A549 (cell line): ENCODE measurements at regions not wholly inside any gene's neighbourhood (a gene's known extent, or its start where the extent isn't known, plus 50 kb on each side); places are given as distances from the start of the nearest gene placed in this dataset.
A peak's percentile ranks its signal among the peaks of the same experiment; 100 is the strongest.

ENCODE experiments used
- ATAC-seq, 2 experiments: fragments of 200-7000 bp in 1 of 2; fragments of >200 bp in 1 of 2; cut with Nextera tagmentation in 1 of 2; cut with Tn5 transposase in 1 of 2; 3 replicates each; pipeline versions ENCODE4 v1.8.0 to v1.9.1; 2018 to 2020; ENCODE audit warnings: mild to moderate bottlenecking in 1 of 2, moderate library complexity in 1 of 2
- CTCF ChIA-PET: fragments of 300-600 bp; sonication (Branson Sonifier 250); formaldehyde crosslinking; extraction: SDS; loops from one replicate; lab custom pipeline; 2021; ENCODE audit warnings: antibody characterized with exemption, inconsistent platforms; lab: Yijun Ruan, JAX
- POLR2A ChIA-PET: fragments of 350-600 bp; formaldehyde crosslinking; extraction: SDS; loops from one replicate; lab custom pipeline; 2021; ENCODE audit warnings: antibody characterized with exemption, inconsistent platforms; lab: Yijun Ruan, JAX
- DNase-seq, 2 experiments: peaks; one replicate each; pipeline versions ENCODE4 v3.0.0 to v3.0.0-alpha.2; 2011 to 2016; ENCODE audit warnings: low read depth in 1 of 2, low spot score in 1 of 2
- FAIRE-seq: peaks from 2 replicates; lab custom pipeline; 2011; peaks lifted over from hg19 to GRCh38; lab: Jason Lieb, UNC
- H3K27ac ChIP-seq, 2 experiments: fragments of >200 bp; sonication (Bioruptor Twin); formaldehyde crosslinking; 3 replicates each; pipeline ENCODE4 v1.5.1; 2016 to 2017
- H3K4me1 ChIP-seq: fragments of >200 bp; sonication (Bioruptor Twin); formaldehyde crosslinking; 3 replicates; pipeline ENCODE4 v1.6.1; 2016
- H3K4me2 ChIP-seq: fragments of >200 bp; sonication (Bioruptor Twin); formaldehyde crosslinking; 3 replicates; pipeline ENCODE4 v1.6.1; 2016
- H3K4me3 ChIP-seq: fragments of >200 bp; sonication (Bioruptor Twin); formaldehyde crosslinking; 3 replicates; pipeline ENCODE4 v1.5.1; 2016
- H3K9me3 ChIP-seq: fragments of >200 bp; sonication (Bioruptor Twin); formaldehyde crosslinking; 3 replicates; pipeline ENCODE4 v1.6.1; 2016
- ATOH8 ChIP-seq: fragments of 250-450 bp; sonication (Bioruptor Pico); IDR thresholded peaks from 2 replicates; pipeline ENCODE4 v1.5.0; 2020; ENCODE audit warnings: low read depth, mild to moderate bottlenecking, moderate library complexity
- BHLHE40 ChIP-seq: IDR thresholded peaks from 2 replicates; pipeline ENCODE4 v1.6.1; 2012; ENCODE audit warnings: low read depth, low read length, inconsistent platforms
- CBX8 ChIP-seq: fragments of 200-600 bp; sonication (generic); IDR thresholded peaks from 2 replicates; pipeline ENCODE4 v1.6.1; 2016
- CTCF ChIP-seq: fragments of >200 bp; sonication (Bioruptor Twin); formaldehyde crosslinking; IDR thresholded peaks from 3 replicates; pipeline ENCODE4 v1.5.1; 2016
- ELK1 ChIP-seq: fragments of 150-350 bp; IDR thresholded peaks from 2 replicates; pipeline ENCODE4 v1.6.1; 2014; ENCODE audit warnings: low read depth, mild to moderate bottlenecking, low read length
- EP300 ChIP-seq, 2 experiments: fragments of >200 bp; sonication (Bioruptor Twin); formaldehyde crosslinking; IDR thresholded peaks; 2 replicates in 1 of 2; 3 replicates in 1 of 2; pipeline ENCODE4 v1.6.1; 2016 to 2017
- ESRRA ChIP-seq: fragments of 150-350 bp; IDR thresholded peaks from 2 replicates; pipeline ENCODE4 v1.6.1; 2014; ENCODE audit warnings: mild to moderate bottlenecking, low read length, borderline replicate concordance
- GATA3 ChIP-seq: IDR thresholded peaks from 2 replicates; pipeline ENCODE4 v1.6.1; 2012; ENCODE audit warnings: borderline replicate concordance
- HDAC2 ChIP-seq: fragments of 200-600 bp; sonication (generic); IDR thresholded peaks from 2 replicates; pipeline ENCODE4 v1.6.1; 2016
- HES2 ChIP-seq: fragments of >200 bp; sonication (Bioruptor Twin); formaldehyde crosslinking; IDR thresholded peaks from 2 replicates; pipeline ENCODE4 v1.6.1; 2016
- KDM5A ChIP-seq: fragments of 200-600 bp; sonication (generic); IDR thresholded peaks from 2 replicates; pipeline ENCODE4 v1.6.1; 2016; ENCODE audit warnings: antibody characterized with exemption, mild to moderate bottlenecking
- MYC ChIP-seq: IDR thresholded peaks from 2 replicates; pipeline ENCODE4 v1.6.1; 2012; ENCODE audit warnings: mild to moderate bottlenecking, inconsistent platforms, low read length, improper control_type of control experiment, borderline replicate concordance
- NPAS2 ChIP-seq: fragments of 250-450 bp; sonication (Bioruptor Pico); IDR thresholded peaks from 2 replicates; pipeline ENCODE4 v1.8.0; 2022; ENCODE audit warnings: mild to moderate bottlenecking, moderate library complexity, borderline replicate concordance
- PBX3 ChIP-seq: IDR thresholded peaks from 2 replicates; pipeline ENCODE4 v1.6.1; 2012
- PHF8 ChIP-seq: fragments of 200-600 bp; sonication (generic); IDR thresholded peaks from 2 replicates; pipeline ENCODE4 v1.6.1; 2016; ENCODE audit warnings: low read depth, mild to moderate bottlenecking, antibody characterized with exemption, moderate library complexity, borderline replicate concordance
- POLR2A ChIP-seq: IDR thresholded peaks from 2 replicates; pipeline ENCODE4 v1.6.1; 2012; ENCODE audit warnings: mild to moderate bottlenecking, low read length
- RARB ChIP-seq: fragments of 250-450 bp; sonication (Bioruptor Pico); IDR thresholded peaks from 2 replicates; pipeline ENCODE4 v1.8.0; 2021; ENCODE audit warnings: mild to moderate bottlenecking, moderate library complexity
- REST ChIP-seq: fragments of 200-600 bp; sonication (generic); IDR thresholded peaks from 2 replicates; pipeline ENCODE4 v1.6.1; 2016; ENCODE audit warnings: antibody characterized with exemption, mild to moderate bottlenecking, moderate library complexity
- RFX5 ChIP-seq: fragments of 450-650 bp; IDR thresholded peaks from 2 replicates; pipeline ENCODE4 v1.7.1; 2014; ENCODE audit warnings: antibody characterized with exemption, mild to moderate bottlenecking, moderate library complexity
- RNF2 ChIP-seq: fragments of 200-600 bp; sonication (generic); IDR thresholded peaks from 2 replicates; pipeline ENCODE4 v1.6.1; 2016; ENCODE audit warnings: low read depth, mild to moderate bottlenecking, antibody characterized with exemption, moderate library complexity, borderline replicate concordance
- USF2 ChIP-seq: fragments of 450-650 bp; IDR thresholded peaks from 2 replicates; pipeline ENCODE4 v1.6.1; 2014; ENCODE audit warnings: antibody characterized with exemption
- ZFP36 ChIP-seq: fragments of 450-650 bp; IDR thresholded peaks from 2 replicates; pipeline ENCODE4 v1.6.1; 2014; ENCODE audit warnings: borderline replicate concordance; ENCODE audit not compliant: partially characterized antibody
- WGBS: methylation state at CpG from one replicate; pipeline ENCODE4 v1.1.6; 2017; ENCODE audit errors: missing lambda C conversion rate; 5-methylcytosine and 5-hydroxymethylcytosine counted together

GRCh38 chr1:234855851-234856250 is 245.9 kb upstream of the IRF2BP2 start:
- CTCF ChIA-PET = interaction anchor here (0.5 kb wide), 1 partner anchor 632 kb away, joined by 3 read pairs; no protein-coding TSS in a partner anchor
- no peak for FAIRE-seq
- Histone ChIP-seq H3K27ac (no peak overlapping the region), H3K4me3 (no peak overlapping the region), H3K4me2 (no peak overlapping the region), H3K9me3 (0 out of 3 replicates have a peak, but pooled peaks cover 2% of the 10 kb centered on the region), H3K4me1 (peaks cover 19% of the 10 kb centered on the region)
- no peak for ATAC-seq
- WGBS = 89% methylated on average over 3 of the region's 3 CpGs
- DNase-seq = no peak
- TF ChIP-seq ZFP36 = no peak
- TF ChIP-seq PBX3 = no peak
- TF ChIP-seq ELK1 = no peak
- TF ChIP-seq PHF8 = no peak
- TF ChIP-seq RNF2 = no peak
- POLR2A ChIA-PET = no interaction called here

GRCh38 chr1:234854645-234855039 is 244.7 kb upstream of the IRF2BP2 start:
- no peaks in the 10 kb centered on the region for H3K9me3 ChIP-seq
- POLR2A ChIA-PET = no interaction called here
- WGBS = 29% methylated on average over 1 of the region's 1 CpG
- FAIRE-seq = no peak
- no peak for ATAC-seq
- TF ChIP-seq EP300 (IDR thresholded peaks at IDR 0.05) (no peak), CBX8 (no peak), USF2 (no peak), NPAS2 (CRISPR knock-in tag) (no peak), REST (no peak), GATA3 (no peak), HDAC2 (no peak), CTCF (no peak), ATOH8 (CRISPR knock-in tag) (no peak), RNF2 (no peak), KDM5A (no peak), BHLHE40 (no peak), MYC (no peak), RFX5 (no peak), HES2 (no peak), PBX3 (no peak), ESRRA (no peak), RARB (CRISPR knock-in tag) (no peak), POLR2A (no peak)
- TF ChIP-seq, all 56 proteins: peak for 0
- no peak overlapping the region for H3K4me3 ChIP-seq
- DNase-seq = no peak
- H3K4me1 ChIP-seq = peaks cover 22% of the 10 kb centered on the region
- CTCF ChIA-PET = no interaction called here
- H3K27ac ChIP-seq = peak overlapping the region in 1 of 2 experiments; percentile 33; a peak in 2 of 6 replicates
- no peak overlapping the region for H3K4me2 ChIP-seq
